Mesothelial cell of epicardium (in vitro differentiated cells): ENCODE measurements at regions not wholly inside any gene's neighbourhood (a gene's known extent, or its start where the extent isn't known, plus 50 kb on each side); places are given as distances from the start of the nearest gene placed in this dataset.

Source experiments
- DNase-seq, 2 experiments: peaks; one replicate each; pipeline ENCODE4 v3.0.0; 2021; ENCODE audit warnings: low spot score in 2 of 2; ENCODE audit not compliant: unreplicated experiment in 2 of 2
- H3K27ac Mint-ChIP-seq: 2 replicates; pipeline ENCODE4 v1.8.0; 2021; ENCODE audit warnings: mixed read lengths
- H3K27me3 Mint-ChIP-seq: 2 replicates; pipeline ENCODE4 v1.8.0; 2021; ENCODE audit warnings: low read depth, mixed read lengths
- H3K36me3 Mint-ChIP-seq: 2 replicates; pipeline ENCODE4 v1.8.0; 2021; ENCODE audit warnings: mixed read lengths
- H3K4me1 Mint-ChIP-seq: 2 replicates; pipeline ENCODE4 v1.8.0; 2021; ENCODE audit warnings: mixed read lengths
- H3K4me3 Mint-ChIP-seq: 2 replicates; pipeline ENCODE4 v1.8.0; 2021; ENCODE audit warnings: mild to moderate bottlenecking, moderate library complexity, mixed read lengths
- H3K9me3 Mint-ChIP-seq: 2 replicates; pipeline ENCODE4 v1.8.0; 2021; ENCODE audit warnings: mixed read lengths
- TF ChIP-seq, protein P1 (sequence below): fragments of 200-600 bp; sonication (generic); IDR thresholded peaks from one replicate; pipeline ENCODE4 v1.5.0; 2021; ENCODE audit warnings: antibody characterized with exemption; ENCODE audit not compliant: unreplicated experiment

DNA sequence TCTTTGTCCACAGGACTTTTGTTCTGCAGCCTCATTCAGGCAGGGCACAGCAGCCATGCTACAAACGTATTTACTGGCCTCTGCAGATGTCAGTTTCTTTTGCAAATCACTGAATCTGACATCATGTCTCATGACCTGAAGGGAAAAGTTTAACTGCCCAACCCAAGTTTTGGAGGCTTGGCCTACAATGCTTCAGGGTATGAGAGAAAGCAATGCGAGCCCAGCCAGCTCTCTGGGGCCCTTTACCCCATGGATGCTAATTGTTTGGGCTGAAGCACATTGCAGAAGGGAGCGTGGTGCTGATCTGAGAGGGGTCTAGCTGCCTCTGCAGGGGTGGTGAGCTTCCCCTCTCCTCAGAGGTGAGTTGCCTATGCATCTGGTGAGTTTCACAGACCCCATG, 179.9 kb upstream of the CXCL12 start:
- H3K4me3 Mint-ChIP-seq, result no peak overlapping the region
- TF ChIP-seq, protein P1, sequence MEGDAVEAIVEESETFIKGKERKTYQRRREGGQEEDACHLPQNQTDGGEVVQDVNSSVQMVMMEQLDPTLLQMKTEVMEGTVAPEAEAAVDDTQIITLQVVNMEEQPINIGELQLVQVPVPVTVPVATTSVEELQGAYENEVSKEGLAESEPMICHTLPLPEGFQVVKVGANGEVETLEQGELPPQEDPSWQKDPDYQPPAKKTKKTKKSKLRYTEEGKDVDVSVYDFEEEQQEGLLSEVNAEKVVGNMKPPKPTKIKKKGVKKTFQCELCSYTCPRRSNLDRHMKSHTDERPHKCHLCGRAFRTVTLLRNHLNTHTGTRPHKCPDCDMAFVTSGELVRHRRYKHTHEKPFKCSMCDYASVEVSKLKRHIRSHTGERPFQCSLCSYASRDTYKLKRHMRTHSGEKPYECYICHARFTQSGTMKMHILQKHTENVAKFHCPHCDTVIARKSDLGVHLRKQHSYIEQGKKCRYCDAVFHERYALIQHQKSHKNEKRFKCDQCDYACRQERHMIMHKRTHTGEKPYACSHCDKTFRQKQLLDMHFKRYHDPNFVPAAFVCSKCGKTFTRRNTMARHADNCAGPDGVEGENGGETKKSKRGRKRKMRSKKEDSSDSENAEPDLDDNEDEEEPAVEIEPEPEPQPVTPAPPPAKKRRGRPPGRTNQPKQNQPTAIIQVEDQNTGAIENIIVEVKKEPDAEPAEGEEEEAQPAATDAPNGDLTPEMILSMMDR, result no peak

DNA sequence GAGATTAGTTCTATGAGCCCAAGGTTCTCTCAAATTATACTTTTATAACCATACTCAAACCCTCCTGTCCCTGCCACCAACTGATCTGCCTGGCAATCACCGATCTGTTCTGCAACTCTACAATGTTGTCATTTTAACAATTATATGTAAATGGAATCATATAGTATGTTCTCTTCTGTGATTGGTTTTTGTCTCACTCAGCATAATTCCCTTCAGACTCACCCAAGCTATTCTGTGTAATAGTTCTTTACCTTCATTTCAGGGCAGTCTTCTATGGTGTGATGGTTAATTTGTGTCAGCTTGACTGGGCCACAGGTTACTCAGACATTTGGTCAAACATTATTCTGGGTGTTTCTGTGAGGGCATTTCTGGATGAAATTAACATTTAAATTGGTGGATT, 181.9 kb upstream of the CXCL12 start:
- H3K27me3 Mint-ChIP-seq, result peaks cover 15% of the 10 kb centered on the region
- no peak overlapping the region for H3K27ac Mint-ChIP-seq
- H3K36me3 Mint-ChIP-seq, result no peaks in the 10 kb centered on the region
- no peaks in the 10 kb centered on the region for H3K4me1 Mint-ChIP-seq
- H3K4me3 Mint-ChIP-seq, result no peak overlapping the region
- DNase-seq, result no peak
- no peaks in the 10 kb centered on the region for H3K9me3 Mint-ChIP-seq
- TF ChIP-seq, protein P1, result no peak

More for the DNA sequence above, 179.9 kb upstream of the CXCL12 start:
- H3K36me3 Mint-ChIP-seq, result no peaks in the 10 kb centered on the region
- no peak overlapping the region for H3K27ac Mint-ChIP-seq
- H3K27me3 Mint-ChIP-seq, result peaks cover 30% of the 10 kb centered on the region
- DNase-seq, result no peak
- no peaks in the 10 kb centered on the region for H3K9me3 Mint-ChIP-seq
- H3K4me1 Mint-ChIP-seq, result no peaks in the 10 kb centered on the region

DNA sequence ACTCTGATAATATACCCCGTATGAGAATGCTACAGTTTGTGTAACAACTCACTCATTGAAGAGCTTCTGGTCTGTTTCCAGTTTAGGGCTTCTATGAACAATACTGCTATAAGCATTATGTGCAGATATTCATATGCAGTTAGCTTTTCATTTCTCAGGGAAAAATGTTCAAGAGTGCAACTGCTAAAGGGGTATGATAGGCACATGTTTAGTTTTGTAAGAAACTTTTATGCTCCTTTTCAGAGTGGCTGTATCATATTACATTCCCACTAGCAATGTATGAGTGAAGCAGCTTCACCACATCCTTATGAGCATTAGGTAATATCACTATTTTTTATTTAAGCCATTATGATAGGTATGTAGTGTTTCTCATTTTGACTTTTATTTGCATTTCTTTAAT, 182.6 kb upstream of the CXCL12 start:
- H3K9me3 Mint-ChIP-seq, result no peaks in the 10 kb centered on the region
- TF ChIP-seq, protein P1, result no peak
- H3K4me1 Mint-ChIP-seq, result no peaks in the 10 kb centered on the region
- H3K4me3 Mint-ChIP-seq, result no peak overlapping the region
- H3K27ac Mint-ChIP-seq, result no peak overlapping the region
- no peaks in the 10 kb centered on the region for H3K36me3 Mint-ChIP-seq
- H3K27me3 Mint-ChIP-seq, result peaks cover 12% of the 10 kb centered on the region
- no peak for DNase-seq

DNA sequence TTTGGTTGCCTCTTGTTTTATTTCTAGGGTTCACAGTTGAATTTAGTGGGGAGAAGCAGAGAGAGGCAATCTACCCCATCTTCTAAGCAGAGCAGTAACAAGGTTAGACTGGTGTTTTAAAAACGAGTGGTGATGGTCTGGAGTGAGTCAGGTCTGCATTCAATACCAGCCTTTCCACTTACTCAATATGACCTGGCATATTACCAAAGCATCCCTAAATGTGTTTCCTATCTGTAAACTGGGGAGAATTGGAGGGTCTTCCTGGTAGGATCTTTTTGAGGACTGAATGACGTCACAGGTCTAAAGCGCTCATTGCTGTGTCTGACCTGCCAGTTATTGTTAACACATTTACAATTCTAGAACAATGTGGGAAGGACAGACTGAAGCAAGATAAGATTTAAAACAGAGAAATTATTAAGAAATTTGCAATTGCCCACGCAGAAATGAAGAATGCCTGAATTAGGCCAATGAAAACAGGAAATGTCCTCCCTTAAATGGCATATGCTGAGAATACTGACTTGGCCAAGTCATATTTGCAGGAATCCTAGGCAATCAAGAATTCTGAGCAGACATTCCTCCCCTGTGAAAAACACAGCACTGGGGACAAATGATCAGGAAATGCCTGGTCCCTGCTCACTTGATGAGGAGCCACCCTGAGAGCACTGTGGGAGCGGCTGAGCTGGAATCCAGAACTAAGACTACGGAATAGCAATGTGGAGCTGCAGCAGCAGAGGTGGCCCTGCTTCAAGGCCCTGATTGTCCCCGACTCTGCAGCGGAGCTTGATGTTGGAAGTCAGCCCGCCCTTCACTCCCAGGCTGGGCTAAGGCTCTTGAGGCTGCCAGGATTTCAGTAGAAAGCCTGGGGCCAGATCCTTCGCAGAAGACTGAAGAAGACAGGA, 184.5 kb upstream of the CXCL12 start:
- Mint-ChIP-seq H3K36me3 (no peaks in the 10 kb centered on the region), H3K27ac (no peak overlapping the region), H3K9me3 (no peaks in the 10 kb centered on the region), H3K4me1 (no peaks in the 10 kb centered on the region), H3K4me3 (no peak overlapping the region), H3K27me3 (peaks cover 16% of the 10 kb centered on the region)
- TF ChIP-seq, protein P1, result no peak
- DNase-seq, result no peak

DNA sequence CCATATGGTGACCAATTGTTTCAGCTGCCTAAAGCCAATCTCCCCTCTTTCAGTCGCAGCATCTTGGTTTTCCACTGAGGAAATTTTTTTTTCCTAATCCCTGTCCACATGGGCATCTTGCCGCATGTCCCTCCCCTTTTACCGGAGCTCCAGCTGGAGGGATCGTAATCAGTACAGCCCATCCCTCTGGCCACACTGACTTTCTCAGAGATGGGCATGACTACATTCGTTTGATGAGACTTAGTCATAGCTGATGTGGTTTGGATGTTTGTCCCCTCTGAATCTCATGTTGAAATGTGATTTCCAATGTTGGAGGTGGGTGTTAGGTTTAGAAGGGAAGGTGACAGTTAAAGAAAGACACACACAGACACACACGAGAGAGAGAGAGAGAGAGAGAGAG, 186.8 kb upstream of the CXCL12 start:
- H3K4me3 Mint-ChIP-seq, result no peak overlapping the region
- no peaks in the 10 kb centered on the region for H3K4me1 Mint-ChIP-seq
- H3K36me3 Mint-ChIP-seq, result no peaks in the 10 kb centered on the region
- no peaks in the 10 kb centered on the region for H3K9me3 Mint-ChIP-seq
- DNase-seq, result no peak
- TF ChIP-seq, protein P1, result no peak
- H3K27ac Mint-ChIP-seq, result no peak overlapping the region
- peaks cover 17% of the 10 kb centered on the region for H3K27me3 Mint-ChIP-seq
